ENCODE measurements at regions not wholly inside any gene's neighbourhood (a gene's known extent, or its start where the extent isn't known, plus 50 kb on each side); places are given as distances from the start of the nearest gene placed in this dataset.

DNA sequence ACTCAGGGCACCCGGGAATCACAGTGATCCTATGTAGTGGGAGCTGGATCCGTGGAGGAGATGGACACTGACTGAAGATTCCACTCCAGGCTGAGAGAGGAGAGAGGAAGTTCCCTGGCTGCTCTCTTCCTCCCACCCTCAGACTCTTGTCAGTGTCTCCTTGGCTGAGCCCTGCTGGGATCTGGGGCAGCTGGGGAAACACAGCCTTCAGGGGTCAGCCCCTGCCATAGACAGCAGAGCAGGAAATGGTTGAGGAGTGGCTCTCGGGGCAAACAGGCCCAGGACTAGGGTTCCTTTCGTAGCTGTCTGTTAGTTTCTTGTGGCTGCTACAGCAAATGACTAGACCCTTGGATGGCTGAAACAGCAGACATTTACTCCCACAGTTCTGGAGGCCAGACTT lies 174.4 kb upstream of the BMPER start:
- Mint-ChIP-seq H3K27ac (no peak overlapping the region), H3K4me1 (no peaks in the 10 kb centered on the region), H3K9me3 (peaks cover 0 to 5% (median 3%) of the 10 kb centered on the region in 3 donors), H3K27me3 (no peaks in the 10 kb centered on the region), H3K36me3 (peaks cover 7% of the 10 kb centered on the region), H3K4me3 (no peak overlapping the region)

DNA sequence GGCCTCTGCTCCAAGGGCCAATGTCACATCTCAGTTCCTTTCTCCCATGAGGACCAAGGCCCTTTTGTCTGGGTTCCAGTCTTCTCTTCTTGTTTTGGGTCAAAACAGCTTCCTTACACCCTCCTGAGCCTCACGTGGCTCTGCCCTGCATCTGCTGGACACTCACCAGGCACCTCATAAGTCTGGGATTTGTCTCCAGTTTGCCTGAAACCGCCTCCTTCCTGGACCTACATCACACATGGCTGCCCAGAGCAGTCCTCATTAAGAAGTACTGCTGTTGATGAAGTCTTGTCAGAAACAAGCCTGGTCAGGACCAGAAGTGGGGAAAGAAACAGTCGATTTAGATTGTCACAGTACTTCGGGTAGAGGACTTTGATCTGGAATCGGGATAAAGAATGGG lies 173.4 kb upstream of the BMPER start:
- Mint-ChIP-seq H3K27me3 (no peaks in the 10 kb centered on the region), H3K27ac (no peak overlapping the region), H3K9me3 (peaks cover 0 to 5% (median 3%) of the 10 kb centered on the region in 3 donors), H3K4me3 (no peak overlapping the region), H3K4me1 (no peaks in the 10 kb centered on the region), H3K36me3 (peaks cover 3% of the 10 kb centered on the region)

DNA sequence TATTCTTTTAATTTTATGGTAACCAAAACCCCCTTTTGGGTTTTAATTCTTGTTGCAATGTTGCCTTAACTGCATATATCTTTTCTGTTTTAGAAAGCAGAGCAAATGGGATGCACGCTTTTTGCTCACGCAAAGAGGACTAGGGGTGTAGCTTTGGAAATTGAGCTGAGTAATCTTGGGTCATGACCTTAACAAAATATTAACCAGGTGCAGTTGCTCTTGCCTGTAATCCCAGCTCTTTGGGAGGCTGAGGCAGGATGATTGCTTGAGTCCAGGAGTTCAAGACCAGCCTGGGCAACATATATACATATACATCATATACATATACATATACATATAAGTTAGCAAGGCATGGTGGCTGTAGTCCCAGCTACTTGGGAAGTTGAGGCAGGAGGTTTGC lies 172.9 kb upstream of the BMPER start:
- Mint-ChIP-seq H3K27ac (no peak overlapping the region), H3K4me3 (no peak overlapping the region), H3K36me3 (peaks cover 3% of the 10 kb centered on the region), H3K4me1 (no peaks in the 10 kb centered on the region), H3K27me3 (no peaks in the 10 kb centered on the region), H3K9me3 (peaks cover 0 to 5% (median 3%) of the 10 kb centered on the region in 3 donors)

- Mint-ChIP-seq H3K36me3 (peaks cover 3% of the 10 kb centered on the region), H3K9me3 (peaks cover 0 to 5% (median 3%) of the 10 kb centered on the region in 3 donors), H3K4me3 (no peak overlapping the region), H3K27me3 (no peaks in the 10 kb centered on the region), H3K4me1 (no peaks in the 10 kb centered on the region), H3K27ac (no peak overlapping the region)
These were observed 171.3 kb upstream of the BMPER start for GRCh38 chr7:33733870-33734650.

DNA sequence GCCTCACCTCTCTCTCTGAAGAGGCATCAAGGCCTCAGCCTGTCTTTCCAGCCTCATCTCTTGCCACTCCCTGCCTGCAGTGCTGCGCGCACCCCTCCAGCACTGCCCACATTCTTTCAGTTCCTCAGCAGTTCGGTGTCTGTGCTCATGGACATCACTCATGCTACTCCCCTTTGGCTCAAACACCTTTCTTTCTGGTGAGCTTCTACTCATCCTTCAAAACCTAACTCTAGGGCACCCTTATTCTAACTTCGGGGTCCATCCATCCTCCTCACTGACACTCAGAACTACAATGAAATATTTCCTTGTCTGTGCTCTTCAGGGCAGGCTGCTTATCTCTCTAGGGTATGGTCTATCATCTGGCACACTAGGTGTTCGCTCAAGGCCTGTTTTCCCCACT lies 169.9 kb upstream of the BMPER start:
- Mint-ChIP-seq H3K4me3 (no peak overlapping the region), H3K9me3 (peaks cover 0 to 3% (median 1%) of the 10 kb centered on the region in 3 donors), H3K36me3 (peaks cover 3% of the 10 kb centered on the region), H3K4me1 (no peaks in the 10 kb centered on the region), H3K27me3 (no peaks in the 10 kb centered on the region), H3K27ac (no peak overlapping the region)

DNA sequence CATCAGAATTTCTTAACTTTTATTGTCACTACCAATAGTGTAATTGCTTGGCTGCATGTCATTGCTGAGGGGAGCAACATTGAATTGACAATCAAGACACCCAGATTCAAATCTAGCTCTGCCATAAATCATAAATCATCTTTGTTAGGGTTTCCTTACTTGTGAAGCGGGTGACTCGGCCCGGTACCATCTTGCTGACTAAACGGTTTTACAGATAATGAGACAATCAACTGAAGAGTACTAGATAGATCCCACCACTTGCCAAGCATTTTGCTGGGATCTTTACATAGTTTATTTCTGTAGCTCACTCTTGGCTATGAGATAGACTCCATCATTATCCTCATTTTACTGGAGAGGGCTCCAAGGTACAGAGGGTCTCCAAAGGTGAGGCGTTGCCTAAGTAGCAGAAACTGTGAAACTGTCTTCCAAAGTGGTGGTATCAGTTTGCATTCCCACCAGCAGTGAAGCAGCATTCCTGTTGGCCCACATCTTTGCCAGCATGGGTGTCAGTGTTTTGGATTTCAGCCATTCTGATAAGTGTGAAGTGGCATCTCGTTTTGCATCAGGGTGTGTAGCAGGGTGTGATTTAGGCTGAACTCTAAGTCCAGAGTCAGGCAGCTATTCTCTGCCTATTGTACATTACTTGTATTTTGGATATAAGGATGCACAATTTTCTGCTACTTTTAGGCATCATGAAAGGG lies 168.7 kb upstream of the BMPER start:
- no peaks in the 10 kb centered on the region for H3K27me3 Mint-ChIP-seq
- no peaks in the 10 kb centered on the region for H3K4me1 Mint-ChIP-seq
- no peak overlapping the region for H3K4me3 Mint-ChIP-seq
- H3K27ac Mint-ChIP-seq: no peak overlapping the region
- H3K36me3 Mint-ChIP-seq: peaks cover 2% of the 10 kb centered on the region
- H3K9me3 Mint-ChIP-seq: peaks cover 0 to 1% (median 0%) of the 10 kb centered on the region in 3 donors

DNA sequence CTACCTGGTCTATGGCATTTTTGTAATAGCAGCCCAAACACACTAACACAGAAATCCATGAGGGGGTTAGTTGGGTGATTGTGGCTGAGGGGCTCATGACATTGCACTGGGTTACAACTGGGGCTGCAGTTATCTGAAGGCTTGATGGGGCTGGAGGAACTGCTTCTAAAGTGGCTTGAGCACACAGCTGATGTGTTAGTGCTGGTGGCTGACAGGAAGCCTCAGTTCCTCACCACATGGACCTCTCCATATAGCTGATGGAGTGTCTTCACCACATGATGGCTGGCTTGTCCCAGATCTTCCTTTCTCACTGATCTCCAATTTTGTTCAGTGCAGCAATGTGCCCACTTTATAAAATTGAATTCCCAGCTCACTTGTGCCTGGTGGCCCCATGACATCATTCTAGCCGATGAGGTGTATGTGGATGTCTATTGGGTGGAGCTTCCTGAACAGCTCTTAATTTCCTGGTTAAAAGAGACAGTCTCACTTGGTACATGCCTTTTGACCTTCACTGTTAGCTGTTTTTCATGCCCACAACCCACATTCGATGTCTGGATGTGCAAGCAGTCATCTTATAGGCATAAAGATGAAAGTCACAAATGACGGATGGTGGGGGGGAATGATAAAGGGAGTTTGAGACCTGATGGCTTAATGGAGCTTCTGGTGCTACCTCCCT lies 166.9 kb upstream of the BMPER start:
- no peak overlapping the region for H3K4me3 Mint-ChIP-seq
- no peaks in the 10 kb centered on the region for H3K27me3 Mint-ChIP-seq
- H3K4me1 Mint-ChIP-seq: no peaks in the 10 kb centered on the region
- no peak overlapping the region for H3K27ac Mint-ChIP-seq
- H3K9me3 Mint-ChIP-seq: peaks cover 0 to 1% (median 0%) of the 10 kb centered on the region in 3 donors
- peaks cover 2% of the 10 kb centered on the region for H3K36me3 Mint-ChIP-seq

DNA sequence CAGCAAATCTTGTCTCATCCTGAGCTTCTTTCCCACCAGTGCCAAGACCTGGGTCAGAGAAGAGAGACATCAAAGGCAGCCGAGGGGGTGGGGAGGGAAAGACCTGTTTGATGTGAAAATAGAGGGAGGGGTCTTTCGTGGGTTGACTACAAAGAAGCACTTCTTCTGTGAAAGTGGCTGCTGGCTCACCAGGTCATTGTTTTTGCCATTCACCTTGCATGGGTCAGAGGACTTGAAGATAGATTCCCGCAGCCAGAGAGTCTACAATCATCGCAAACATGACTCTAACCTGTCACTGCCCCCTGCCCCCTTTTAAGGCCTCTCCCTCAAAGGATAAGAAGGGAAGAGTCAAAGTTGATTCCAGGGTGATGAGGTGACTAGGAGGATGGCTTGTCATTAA lies 166.1 kb upstream of the BMPER start:
- peaks cover 2% of the 10 kb centered on the region for H3K36me3 Mint-ChIP-seq
- peaks cover 0 to 1% (median 0%) of the 10 kb centered on the region in 3 donors for H3K9me3 Mint-ChIP-seq
- H3K4me1 Mint-ChIP-seq: no peaks in the 10 kb centered on the region
- no peak overlapping the region for H3K4me3 Mint-ChIP-seq
- H3K27ac Mint-ChIP-seq: no peak overlapping the region
- no peaks in the 10 kb centered on the region for H3K27me3 Mint-ChIP-seq

DNA sequence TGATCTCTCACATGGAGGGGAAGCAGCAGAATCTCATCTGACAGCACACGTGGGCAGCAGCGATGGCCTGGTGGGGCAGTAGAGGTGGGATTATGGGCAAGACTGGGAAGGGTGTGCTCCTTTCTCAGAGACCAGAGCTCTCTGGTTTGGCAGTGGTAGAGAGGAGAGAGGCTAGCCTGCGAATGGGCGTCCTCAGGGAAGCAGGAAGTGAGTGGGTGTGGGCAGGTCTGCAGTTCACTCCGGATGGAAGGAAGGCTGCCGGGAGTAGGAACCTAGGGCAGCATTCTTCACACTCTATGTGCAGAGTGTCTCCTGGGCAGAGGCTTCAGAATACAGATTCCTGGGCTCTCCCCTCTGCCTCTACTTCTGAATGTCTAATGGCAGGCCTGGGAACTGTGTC lies 162.8 kb upstream of the BMPER start:
- H3K36me3 Mint-ChIP-seq: no peaks in the 10 kb centered on the region
- peak overlapping the region in 1 of 3 donors; percentile 21 for H3K27ac Mint-ChIP-seq
- H3K4me3 Mint-ChIP-seq: no peak overlapping the region
- no peaks in the 10 kb centered on the region for H3K4me1 Mint-ChIP-seq
- H3K9me3 Mint-ChIP-seq: peaks cover 0 to 1% (median 0%) of the 10 kb centered on the region in 3 donors
- no peaks in the 10 kb centered on the region for H3K27me3 Mint-ChIP-seq

DNA sequence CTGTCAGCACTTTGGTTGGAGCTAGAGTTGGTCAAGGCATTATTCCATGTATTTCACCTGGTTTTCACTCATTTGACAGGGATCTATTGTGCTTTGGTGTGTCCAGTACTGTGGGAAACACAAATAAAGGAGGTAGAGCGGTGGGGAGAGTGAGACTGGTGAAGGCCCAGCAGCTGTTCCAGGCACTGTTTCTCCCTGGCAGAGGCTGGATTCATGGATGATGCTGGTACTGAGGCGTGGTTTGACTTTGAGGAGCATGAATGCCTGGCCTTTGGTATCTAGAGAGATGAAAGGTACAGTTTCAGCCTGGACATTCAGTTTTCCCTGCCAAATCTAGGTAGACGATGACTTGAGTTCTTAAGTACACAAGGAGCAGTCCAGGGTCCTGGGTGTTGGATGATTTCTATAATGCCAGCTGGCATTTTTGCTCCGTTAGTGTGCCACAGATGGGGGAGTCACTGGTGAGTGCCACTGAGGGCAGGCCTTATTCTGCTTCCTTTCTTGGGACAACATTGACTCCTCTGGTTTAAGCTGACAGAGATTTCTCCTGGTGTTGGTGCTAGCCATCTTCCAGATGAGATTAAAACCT lies 162.2 kb upstream of the BMPER start:
- Mint-ChIP-seq H3K9me3 (peaks cover 0 to 1% (median 0%) of the 10 kb centered on the region in 3 donors), H3K4me3 (no peak overlapping the region), H3K36me3 (no peaks in the 10 kb centered on the region), H3K27ac (no peak overlapping the region), H3K27me3 (no peaks in the 10 kb centered on the region), H3K4me1 (no peaks in the 10 kb centered on the region)

- no peaks in the 10 kb centered on the region for H3K27me3 Mint-ChIP-seq
- H3K4me3 Mint-ChIP-seq: no peak overlapping the region
These were observed 161.7 kb upstream of the BMPER start for GRCh38 chr7:33743594-33743993.

DNA sequence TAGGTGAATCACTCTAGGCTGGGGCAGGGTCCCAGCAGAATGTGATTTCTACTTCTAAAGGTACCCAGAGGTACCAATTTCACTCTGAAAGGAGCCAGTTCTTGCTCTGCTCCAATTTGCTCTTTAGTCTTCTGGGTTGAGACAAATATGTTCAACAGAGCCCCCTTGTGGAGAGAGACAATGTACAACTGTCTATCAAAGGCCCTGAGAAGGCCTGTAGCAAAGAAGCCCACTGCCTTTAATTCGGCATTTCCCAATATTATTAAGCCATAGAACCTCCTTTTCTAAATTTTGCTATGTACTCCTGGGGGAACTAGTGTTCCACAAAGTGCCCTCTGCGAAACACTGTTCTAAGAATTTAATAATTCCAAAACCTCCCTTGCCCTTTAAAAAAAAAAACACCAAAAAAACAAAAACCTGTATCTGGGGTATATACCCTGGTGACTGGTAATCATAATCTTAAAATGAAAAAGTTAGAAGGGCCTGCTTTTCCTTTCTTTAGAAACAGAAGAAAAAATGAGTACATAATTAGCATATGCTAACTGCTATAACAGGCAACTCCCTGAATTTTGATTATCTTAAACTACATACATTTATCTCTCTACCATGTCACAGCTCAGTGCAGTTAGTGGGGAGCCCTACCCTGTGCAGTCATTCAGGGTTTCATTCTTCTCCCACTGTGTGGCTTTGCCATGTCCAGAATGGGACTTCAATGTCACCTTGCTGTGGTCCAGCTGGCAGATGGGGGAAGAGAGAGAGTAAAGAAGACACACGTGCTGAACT lies 160.9 kb upstream of the BMPER start:
- Mint-ChIP-seq H3K9me3 (peaks cover 0 to 1% (median 0%) of the 10 kb centered on the region in 3 donors), H3K4me3 (no peak overlapping the region), H3K4me1 (no peaks in the 10 kb centered on the region), H3K27ac (no peak overlapping the region), H3K27me3 (no peaks in the 10 kb centered on the region), H3K36me3 (no peaks in the 10 kb centered on the region)

More at GRCh38 chr7:33743594-33743993, 161.7 kb upstream of the BMPER start:
- H3K9me3 Mint-ChIP-seq: peaks cover 0 to 1% (median 0%) of the 10 kb centered on the region in 3 donors
- no peak overlapping the region for H3K27ac Mint-ChIP-seq
- no peaks in the 10 kb centered on the region for H3K4me1 Mint-ChIP-seq
- H3K36me3 Mint-ChIP-seq: no peaks in the 10 kb centered on the region

DNA sequence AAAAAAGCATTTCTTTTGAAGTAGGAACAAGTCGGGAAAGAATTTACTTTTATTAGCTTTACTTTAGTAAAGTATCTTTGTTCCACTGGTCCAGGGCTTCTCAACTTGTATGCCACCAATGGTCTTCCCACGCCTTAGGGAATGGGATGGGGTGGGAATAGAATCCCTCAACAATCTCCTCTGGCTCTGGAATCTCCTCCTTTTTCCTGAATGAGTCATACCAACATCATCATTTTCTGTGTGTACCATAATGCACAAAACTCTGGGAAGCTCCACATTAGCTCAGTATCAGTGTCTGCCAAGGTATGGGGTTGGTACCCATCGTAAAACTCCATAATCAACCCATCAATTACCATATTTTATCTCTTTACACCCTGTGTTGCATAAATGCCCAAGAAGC lies 159.4 kb upstream of the BMPER start:
- no peaks in the 10 kb centered on the region for H3K27me3 Mint-ChIP-seq
- peaks cover 0 to 6% (median 1%) of the 10 kb centered on the region in 3 donors for H3K4me1 Mint-ChIP-seq
- H3K9me3 Mint-ChIP-seq: no peaks in the 10 kb centered on the region
- H3K36me3 Mint-ChIP-seq: no peaks in the 10 kb centered on the region
- no peak overlapping the region for H3K4me3 Mint-ChIP-seq
- H3K27ac Mint-ChIP-seq: no peak overlapping the region

GRCh38 chr7:33748793-33749192 lies 156.5 kb upstream of the BMPER start:
- no peaks in the 10 kb centered on the region for H3K27me3 Mint-ChIP-seq

More at GRCh38 chr7:33748793-33749192, 156.5 kb upstream of the BMPER start:
- peaks cover 3% of the 10 kb centered on the region for H3K36me3 Mint-ChIP-seq
- no peaks in the 10 kb centered on the region for H3K9me3 Mint-ChIP-seq
- H3K27ac Mint-ChIP-seq: no peak overlapping the region
- H3K4me1 Mint-ChIP-seq: peaks cover 0 to 8% (median 3%) of the 10 kb centered on the region in 3 donors
- H3K4me3 Mint-ChIP-seq: no peak overlapping the region

All from IgD-negative memory B cell (primary cell).